IPS-15b (cell line): ENCODE measurements at regions not wholly inside any gene's neighbourhood (a gene's known extent, or its start where the extent isn't known, plus 50 kb on each side); places are given as distances from the start of the nearest gene placed in this dataset.

Source experiments
- H3K27me3 ChIP-seq: one replicate; pipeline ENCODE4 v1.6.1; 2013; ENCODE audit warnings: low read length; ENCODE audit not compliant: control insufficient read depth, insufficient read depth
- H3K36me3 ChIP-seq: one replicate; pipeline ENCODE4 v1.6.1; 2013; ENCODE audit warnings: low read length; ENCODE audit not compliant: control insufficient read depth, insufficient read depth
- H3K4me1 ChIP-seq: one replicate; pipeline ENCODE4 v1.6.1; 2013; ENCODE audit warnings: mild to moderate bottlenecking, low read length; ENCODE audit not compliant: control insufficient read depth, insufficient read depth
- H3K4me3 ChIP-seq: one replicate; pipeline ENCODE4 v1.5.1; 2013; ENCODE audit warnings: low read depth, low read length
- H3K9ac ChIP-seq: one replicate; pipeline ENCODE4 v1.6.1; 2013; ENCODE audit warnings: low read depth, mild to moderate bottlenecking, low read length
- H3K9me3 ChIP-seq: one replicate; pipeline ENCODE4 v1.6.1; 2013; ENCODE audit warnings: mild to moderate bottlenecking, low read length; ENCODE audit not compliant: control insufficient read depth, insufficient read depth

DNA sequence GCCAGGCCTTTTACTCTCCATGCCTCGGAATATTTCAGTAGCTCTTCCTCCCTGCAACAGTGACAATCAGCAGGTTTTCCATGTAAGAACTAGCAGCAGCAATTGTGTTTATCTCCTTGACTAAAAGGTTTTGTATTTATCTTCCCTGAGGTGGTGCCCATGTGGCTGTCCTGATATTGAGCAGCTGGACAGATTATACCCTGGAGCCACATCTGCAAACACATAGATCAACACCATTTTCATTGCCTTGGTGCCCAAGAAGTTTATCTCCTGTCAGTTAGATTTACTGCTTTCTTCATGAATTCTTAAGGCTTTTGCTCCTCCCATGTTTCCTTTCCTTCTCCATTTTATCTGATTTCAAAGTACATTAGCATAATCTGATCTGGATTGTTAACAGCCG is 378.4 kb downstream of the SPATA31D1 start:
- Histone ChIP-seq H3K36me3 (no peaks in the 10 kb centered on the region), H3K9me3 (no peaks in the 10 kb centered on the region), H3K4me1 (no peaks in the 10 kb centered on the region), H3K27me3 (no peaks in the 10 kb centered on the region), H3K4me3 (no peak overlapping the region), H3K9ac (no peak overlapping the region)

DNA sequence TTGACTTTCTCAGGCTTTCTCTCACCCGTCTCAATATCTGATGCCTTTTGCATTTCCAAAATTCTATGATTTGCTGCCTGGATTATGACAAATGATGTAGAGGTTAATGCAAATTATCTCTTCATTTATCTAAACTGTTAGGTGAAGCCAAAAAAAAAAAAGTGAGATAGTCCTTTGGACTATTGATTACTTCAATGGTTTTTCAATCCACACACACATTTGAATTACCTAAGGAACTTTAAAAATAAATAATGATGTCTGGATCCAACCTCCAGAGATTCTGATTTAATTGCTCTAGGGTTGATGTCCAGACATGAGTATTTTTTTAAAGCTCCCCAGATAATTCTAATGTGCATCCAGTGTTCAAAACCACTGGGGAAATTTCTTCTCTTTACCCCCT is 379.4 kb downstream of the SPATA31D1 start:
- no peak overlapping the region for H3K9ac ChIP-seq
- no peaks in the 10 kb centered on the region for H3K9me3 ChIP-seq
- H3K27me3 ChIP-seq = no peaks in the 10 kb centered on the region
- no peaks in the 10 kb centered on the region for H3K4me1 ChIP-seq
- no peaks in the 10 kb centered on the region for H3K36me3 ChIP-seq
- H3K4me3 ChIP-seq = no peak overlapping the region

DNA sequence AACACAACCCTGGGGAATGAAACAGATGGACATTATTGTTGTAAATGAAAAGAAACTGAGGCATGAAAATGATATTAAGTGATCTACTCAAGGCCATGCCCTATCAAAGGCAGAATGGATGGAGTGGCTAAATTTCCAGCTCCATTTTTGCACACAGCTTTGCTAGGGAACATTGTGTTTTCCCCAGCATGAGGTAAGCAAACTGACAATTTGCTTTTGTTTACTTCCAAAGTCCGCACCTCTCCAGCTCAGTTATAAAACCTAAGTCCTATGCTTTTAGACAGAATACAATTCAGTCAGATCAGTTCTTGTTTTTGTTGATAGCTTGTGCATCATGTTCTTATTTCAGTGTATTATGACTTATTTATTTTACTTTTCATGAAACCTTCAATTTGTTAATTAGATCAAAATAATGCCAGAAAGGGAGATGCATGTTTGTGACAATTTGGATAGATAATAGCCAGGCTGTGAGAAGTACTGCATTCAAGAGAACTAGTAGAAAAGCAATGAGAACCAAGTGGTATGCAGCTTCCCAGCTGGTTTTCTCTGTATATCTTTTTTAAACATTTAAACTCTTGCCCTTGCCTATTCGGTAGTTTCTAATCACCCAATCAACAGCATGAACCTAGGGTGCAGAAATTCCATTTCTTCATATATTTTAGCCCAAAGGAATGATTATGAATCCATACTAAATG is 380.8 kb downstream of the SPATA31D1 start:
- H3K9ac ChIP-seq = no peak overlapping the region
- no peaks in the 10 kb centered on the region for H3K36me3 ChIP-seq
- H3K9me3 ChIP-seq = no peaks in the 10 kb centered on the region
- H3K4me1 ChIP-seq = no peaks in the 10 kb centered on the region
- H3K27me3 ChIP-seq = no peaks in the 10 kb centered on the region
- no peak overlapping the region for H3K4me3 ChIP-seq

DNA sequence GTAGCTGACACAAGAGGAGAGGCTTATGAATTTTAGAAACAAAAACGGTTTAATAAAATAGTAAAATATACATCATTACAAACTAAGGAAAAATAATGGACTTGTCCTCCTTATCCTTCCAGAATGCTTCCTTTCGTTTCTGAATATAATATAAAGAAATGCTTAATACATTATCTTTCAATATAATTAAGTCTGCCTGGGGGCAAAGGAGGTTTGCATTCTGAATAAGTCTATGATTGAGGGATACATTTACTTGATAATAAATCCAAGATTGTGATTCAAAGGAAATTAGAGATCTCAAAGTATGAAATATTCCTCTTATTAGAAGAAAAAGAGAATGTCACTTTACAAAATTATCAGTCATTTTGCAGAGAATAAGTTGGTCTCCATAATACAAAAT is 386.5 kb downstream of the SPATA31D1 start:
- Histone ChIP-seq H3K9me3 (no peaks in the 10 kb centered on the region), H3K4me1 (no peaks in the 10 kb centered on the region), H3K9ac (no peak overlapping the region), H3K4me3 (no peak overlapping the region), H3K27me3 (no peaks in the 10 kb centered on the region), H3K36me3 (no peaks in the 10 kb centered on the region)

DNA sequence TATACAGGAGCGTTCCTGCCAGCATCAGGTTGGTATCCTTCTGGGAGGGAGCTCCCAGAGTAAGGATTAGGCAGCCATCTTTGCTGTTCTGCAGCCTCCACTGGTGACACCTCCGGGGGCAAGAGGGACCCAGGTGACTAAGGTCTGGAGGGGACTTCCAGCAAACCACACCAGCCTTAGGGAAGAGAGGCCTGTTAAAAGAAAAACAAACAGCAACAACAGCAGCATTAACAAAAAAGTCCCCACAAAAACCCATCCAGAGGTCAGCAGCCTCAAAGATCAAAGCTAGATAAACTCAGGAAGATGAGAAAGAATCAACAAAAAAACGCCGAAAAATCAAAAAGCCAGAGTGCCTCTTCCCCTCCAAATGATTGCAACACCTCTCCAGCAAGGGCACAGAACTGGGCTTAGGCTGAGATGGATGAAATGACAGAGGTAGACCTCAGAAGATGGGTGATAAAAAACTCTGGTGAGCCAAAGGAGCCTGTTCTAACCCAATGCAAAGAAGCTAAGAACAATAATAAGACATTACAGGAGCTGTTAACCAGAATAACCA is 388.2 kb downstream of the SPATA31D1 start:
- H3K4me1 ChIP-seq = no peaks in the 10 kb centered on the region
- no peaks in the 10 kb centered on the region for H3K9me3 ChIP-seq
- no peaks in the 10 kb centered on the region for H3K36me3 ChIP-seq
- no peak overlapping the region for H3K9ac ChIP-seq
- no peaks in the 10 kb centered on the region for H3K27me3 ChIP-seq
- H3K4me3 ChIP-seq = no peak overlapping the region

DNA sequence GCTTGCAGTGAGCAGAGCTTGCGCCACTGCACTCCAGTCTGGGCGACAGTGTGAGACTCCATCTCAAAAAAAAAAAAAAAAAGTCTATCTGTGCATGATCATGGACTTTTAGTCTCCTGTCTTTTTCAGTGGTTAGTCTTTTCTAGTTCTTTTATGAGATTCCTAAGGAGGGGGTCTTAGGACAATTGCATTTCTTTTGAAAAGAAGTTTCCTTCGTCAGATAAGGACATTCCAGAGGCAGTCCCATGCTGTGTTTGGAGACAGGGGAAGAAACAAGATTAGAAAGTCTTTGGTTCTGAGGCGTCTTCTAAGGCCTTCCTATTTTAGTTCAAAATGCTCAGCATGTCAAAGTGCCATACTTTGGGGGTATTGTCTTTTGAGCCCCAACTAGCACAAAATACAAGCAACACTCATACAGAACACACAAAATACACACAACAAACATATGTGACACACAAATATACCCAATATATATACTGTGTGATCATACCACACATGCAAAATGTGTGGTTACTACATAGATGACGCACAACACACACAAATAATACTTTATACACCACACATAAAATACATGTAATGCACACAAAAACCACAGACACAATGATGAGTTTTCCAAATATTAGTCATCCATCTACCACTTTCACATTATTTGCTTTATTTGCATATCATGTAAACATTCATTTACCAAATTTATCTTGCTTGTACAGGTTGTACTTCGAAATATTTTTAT is 394.5 kb downstream of the SPATA31D1 start:
- H3K9ac ChIP-seq = no peak overlapping the region
- no peaks in the 10 kb centered on the region for H3K9me3 ChIP-seq
- H3K36me3 ChIP-seq = no peaks in the 10 kb centered on the region
- H3K27me3 ChIP-seq = no peaks in the 10 kb centered on the region
- no peaks in the 10 kb centered on the region for H3K4me1 ChIP-seq
- H3K4me3 ChIP-seq = no peak overlapping the region

DNA sequence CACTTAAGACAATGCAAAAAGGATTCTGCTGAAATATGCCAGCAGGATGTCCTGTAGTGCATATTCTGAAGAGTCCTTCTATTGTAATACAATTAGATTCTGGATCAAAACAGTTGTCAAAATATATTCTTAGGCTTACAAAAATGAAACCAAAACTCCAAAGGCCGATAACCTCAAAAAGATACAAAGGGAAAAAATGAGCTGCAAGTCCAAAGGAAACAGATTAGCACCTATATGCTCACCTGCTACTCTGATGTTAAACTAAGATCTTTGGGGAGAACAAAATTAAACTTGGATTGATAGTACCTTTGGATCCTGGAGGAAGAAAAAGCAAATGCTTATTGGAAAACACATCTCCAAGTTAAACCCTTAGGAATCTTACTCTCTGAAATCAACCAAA is 397.1 kb downstream of the SPATA31D1 start:
- no peak overlapping the region for H3K9ac ChIP-seq
- H3K4me3 ChIP-seq = no peak overlapping the region
- H3K27me3 ChIP-seq = no peaks in the 10 kb centered on the region
- no peaks in the 10 kb centered on the region for H3K9me3 ChIP-seq
- no peaks in the 10 kb centered on the region for H3K36me3 ChIP-seq
- H3K4me1 ChIP-seq = no peaks in the 10 kb centered on the region

DNA sequence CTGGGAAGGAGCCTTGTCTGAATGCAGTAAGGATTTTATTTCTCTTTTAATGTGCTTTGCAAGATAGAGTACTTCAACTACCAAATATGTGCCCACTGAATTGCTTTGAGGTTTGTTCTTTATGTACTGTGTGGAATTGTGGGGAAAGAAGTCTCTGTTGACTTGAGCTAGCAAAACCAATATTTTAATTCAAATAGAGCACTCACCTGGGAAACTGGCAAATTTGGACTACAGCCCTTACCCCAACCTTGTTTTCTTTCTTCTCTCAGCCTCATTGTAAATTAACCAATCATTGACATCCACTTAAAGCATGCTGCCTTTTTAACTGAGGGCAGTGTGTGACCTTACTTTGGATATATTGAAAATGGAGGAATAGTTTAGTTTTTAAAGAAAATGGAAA is 409.0 kb downstream of the SPATA31D1 start:
- Histone ChIP-seq H3K36me3 (no peaks in the 10 kb centered on the region), H3K4me3 (no peak overlapping the region), H3K9ac (no peak overlapping the region), H3K4me1 (no peaks in the 10 kb centered on the region), H3K27me3 (no peaks in the 10 kb centered on the region), H3K9me3 (no peaks in the 10 kb centered on the region)

DNA sequence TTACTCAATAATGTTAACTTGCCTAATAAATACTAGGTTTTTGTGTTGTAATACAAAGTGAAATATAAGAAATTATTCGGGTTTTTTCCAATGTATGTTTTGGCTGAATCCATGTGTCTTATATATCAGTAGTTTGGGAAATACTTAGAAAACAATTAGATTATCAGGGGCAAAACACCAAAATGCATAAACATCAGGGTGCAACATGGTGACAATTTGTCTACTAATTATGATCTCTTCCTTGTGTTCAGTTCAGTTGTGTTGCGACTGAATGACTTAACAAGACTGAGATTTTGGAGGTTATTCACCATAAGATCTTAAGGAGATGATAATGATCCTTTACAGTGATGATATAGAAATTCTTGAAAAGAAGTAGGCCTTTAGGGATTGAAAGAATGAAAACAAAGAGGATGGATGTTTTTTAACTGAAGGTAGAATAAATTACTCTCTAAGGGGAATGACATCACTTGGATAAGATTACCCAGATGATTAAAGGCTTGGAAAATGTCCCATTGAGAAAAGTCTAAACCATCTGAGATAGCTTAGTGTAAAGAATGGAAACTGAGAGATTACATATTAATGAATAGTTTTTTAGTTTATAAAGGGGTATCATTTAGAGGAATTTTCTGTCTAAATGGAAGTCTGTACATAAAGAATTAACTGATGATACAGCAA is 415.8 kb downstream of the SPATA31D1 start:
- no peak overlapping the region for H3K9ac ChIP-seq
- H3K4me1 ChIP-seq = no peaks in the 10 kb centered on the region
- H3K9me3 ChIP-seq = no peaks in the 10 kb centered on the region
- no peaks in the 10 kb centered on the region for H3K36me3 ChIP-seq
- H3K27me3 ChIP-seq = no peaks in the 10 kb centered on the region
- H3K4me3 ChIP-seq = no peak overlapping the region

DNA sequence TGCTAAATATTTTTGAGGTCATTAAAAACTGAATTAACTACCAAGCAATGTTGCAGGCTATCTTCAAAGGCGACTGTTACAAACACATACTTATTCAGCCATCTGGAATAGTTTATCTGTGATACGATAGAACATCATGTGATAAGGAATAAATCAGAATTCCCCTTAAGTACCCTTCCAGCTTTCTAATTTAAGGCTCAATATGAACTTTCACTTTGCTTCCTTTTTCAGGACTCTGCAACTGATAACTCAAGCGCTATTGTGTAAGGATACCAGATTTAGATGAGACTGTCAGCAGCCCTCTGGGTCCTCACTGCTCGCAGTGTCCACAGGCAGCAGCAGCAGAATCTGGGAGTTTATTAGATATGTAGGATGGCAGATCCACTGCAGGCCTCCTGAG is 416.3 kb downstream of the SPATA31D1 start:
- no peaks in the 10 kb centered on the region for H3K9me3 ChIP-seq
- H3K36me3 ChIP-seq = no peaks in the 10 kb centered on the region
- H3K4me3 ChIP-seq = no peak overlapping the region
- no peaks in the 10 kb centered on the region for H3K27me3 ChIP-seq
- H3K4me1 ChIP-seq = no peaks in the 10 kb centered on the region
- H3K9ac ChIP-seq = no peak overlapping the region

DNA sequence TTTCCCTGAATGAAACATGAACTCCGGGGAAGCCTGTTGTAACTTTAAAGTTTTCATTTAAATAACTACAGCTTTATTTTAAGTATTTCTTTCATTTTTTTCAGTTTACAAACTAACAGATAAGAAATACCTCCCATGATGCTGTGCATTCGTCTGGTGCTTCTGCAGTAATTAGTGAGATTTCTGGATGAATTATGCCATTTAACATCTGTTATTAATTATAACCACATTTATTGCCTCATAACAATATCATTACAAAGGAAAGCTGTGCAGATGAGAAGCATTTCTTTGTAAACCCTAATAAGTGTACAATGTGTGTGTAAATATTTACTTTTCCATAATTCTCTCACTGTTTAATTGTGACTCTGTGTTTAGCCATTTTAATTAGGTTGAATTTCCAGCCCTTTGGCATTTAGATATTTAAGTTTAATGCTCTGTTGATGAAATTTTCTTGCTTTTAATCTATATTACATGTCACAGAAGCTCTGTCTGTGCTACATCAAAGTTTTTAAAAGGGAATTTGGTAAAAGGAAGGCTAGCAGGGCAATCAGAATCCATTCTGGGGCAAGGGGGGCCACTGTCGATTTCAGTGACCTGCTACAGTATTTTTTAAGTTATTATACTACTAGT is 418.0 kb downstream of the SPATA31D1 start:
- no peaks in the 10 kb centered on the region for H3K9me3 ChIP-seq
- H3K36me3 ChIP-seq = no peaks in the 10 kb centered on the region
- H3K4me3 ChIP-seq = no peak overlapping the region
- no peaks in the 10 kb centered on the region for H3K27me3 ChIP-seq
- H3K4me1 ChIP-seq = no peaks in the 10 kb centered on the region
- H3K9ac ChIP-seq = no peak overlapping the region
